ENCODE measurements at regions not wholly inside any gene's neighbourhood (a gene's known extent, or its start where the extent isn't known, plus 50 kb on each side); places are given as distances from the start of the nearest gene placed in this dataset.

DNA sequence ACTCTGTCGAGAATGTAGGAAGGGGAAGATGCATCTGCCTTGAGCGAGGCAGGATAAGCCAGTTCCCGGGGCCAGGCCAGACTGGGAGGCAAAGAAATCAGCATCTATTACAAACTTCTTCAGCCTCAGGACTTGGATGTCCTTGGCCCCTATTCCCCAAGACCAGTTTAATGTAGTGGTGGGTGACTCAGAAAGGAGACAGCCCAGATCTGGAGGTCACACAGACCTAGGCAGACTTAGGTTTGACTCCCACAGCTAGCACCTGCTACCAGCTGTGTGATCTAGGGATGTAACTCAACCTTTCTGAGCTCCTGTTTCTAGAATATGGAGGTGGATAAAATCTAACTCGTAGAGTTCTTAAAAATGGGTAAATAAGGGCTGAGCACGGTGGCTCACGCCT is 409.5 kb upstream of the PROK2 start:
- no peaks in the 10 kb centered on the region for H3K36me3 ChIP-seq
- ATAC-seq (no peak), DNase-seq (no peak)
- intact Hi-C loops (cut with DNase I) = no loop called here
- no peak overlapping the region for H3K27ac ChIP-seq
- 84% methylated on average over 6 of the region's 6 CpGs for WGBS (ENCODE audit: insufficient coverage, low coverage, low lambda C conversion rate, missing lambda C conversion rate)
- TF ChIP-seq POLR2A (IDR thresholded peaks at IDR 0.05) = no peak
- TF ChIP-seq, protein P1, sequence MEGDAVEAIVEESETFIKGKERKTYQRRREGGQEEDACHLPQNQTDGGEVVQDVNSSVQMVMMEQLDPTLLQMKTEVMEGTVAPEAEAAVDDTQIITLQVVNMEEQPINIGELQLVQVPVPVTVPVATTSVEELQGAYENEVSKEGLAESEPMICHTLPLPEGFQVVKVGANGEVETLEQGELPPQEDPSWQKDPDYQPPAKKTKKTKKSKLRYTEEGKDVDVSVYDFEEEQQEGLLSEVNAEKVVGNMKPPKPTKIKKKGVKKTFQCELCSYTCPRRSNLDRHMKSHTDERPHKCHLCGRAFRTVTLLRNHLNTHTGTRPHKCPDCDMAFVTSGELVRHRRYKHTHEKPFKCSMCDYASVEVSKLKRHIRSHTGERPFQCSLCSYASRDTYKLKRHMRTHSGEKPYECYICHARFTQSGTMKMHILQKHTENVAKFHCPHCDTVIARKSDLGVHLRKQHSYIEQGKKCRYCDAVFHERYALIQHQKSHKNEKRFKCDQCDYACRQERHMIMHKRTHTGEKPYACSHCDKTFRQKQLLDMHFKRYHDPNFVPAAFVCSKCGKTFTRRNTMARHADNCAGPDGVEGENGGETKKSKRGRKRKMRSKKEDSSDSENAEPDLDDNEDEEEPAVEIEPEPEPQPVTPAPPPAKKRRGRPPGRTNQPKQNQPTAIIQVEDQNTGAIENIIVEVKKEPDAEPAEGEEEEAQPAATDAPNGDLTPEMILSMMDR (IDR thresholded peaks at IDR 0.05) = no peak
- peaks cover 0 to 10% (median 5%) of the 10 kb centered on the region in 4 donors for H3K4me1 ChIP-seq
- H3K9me3 ChIP-seq = peaks cover 0 to under 1% (median 0%) of the 10 kb centered on the region in 4 donors
- no peaks in the 10 kb centered on the region for H3K27me3 ChIP-seq
- no peak overlapping the region for H3K4me3 ChIP-seq

DNA sequence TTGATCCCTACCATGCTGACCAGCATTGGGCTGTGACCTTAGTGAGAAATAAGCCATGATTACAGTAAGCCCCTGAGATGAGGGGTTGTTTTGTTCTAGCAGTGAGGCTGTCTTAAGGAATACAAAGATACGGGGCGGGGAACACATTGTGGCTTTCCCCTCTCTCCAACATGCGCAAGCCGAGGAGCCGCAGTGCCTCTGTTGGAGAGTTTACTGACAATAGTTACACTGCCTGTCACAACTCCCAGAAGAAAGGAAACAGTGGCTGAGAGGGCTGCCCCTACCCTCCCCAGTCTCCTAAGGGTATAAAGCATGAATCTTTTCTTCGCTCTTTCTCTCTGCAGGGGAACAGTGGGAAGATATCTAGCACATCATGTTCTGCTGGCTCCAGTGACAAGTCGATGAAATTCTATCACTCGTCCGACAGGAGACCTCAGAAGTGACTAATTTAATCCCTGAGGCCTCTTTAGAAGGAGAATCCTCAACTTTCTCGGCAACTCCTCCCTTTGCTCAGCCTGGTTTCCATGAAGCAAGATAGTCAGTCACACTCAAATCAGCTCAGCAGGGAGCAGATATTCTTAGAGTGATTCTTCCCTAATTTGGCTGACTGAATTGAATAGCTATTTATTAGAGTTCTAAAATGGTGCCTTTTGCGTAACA is 409.0 kb upstream of the PROK2 start:
- ATAC-seq (no peak), DNase-seq (no peak)
- Histone ChIP-seq H3K4me3 (no peak overlapping the region), H3K27ac (no peak overlapping the region), H3K36me3 (no peaks in the 10 kb centered on the region), H3K27me3 (no peaks in the 10 kb centered on the region), H3K4me1 (peaks cover 0 to 11% (median 5%) of the 10 kb centered on the region in 4 donors), H3K9me3 (no peaks in the 10 kb centered on the region)
- intact Hi-C loops (cut with DNase I) = no loop called here
- no peak for TF ChIP-seq POLR2A (IDR thresholded peaks at IDR 0.05)
- TF ChIP-seq, protein P1 (IDR thresholded peaks at IDR 0.05) = no peak
- 87% methylated on average over 5 of the region's 11 CpGs for WGBS (ENCODE audit: insufficient coverage, low coverage, low lambda C conversion rate, missing lambda C conversion rate)

DNA sequence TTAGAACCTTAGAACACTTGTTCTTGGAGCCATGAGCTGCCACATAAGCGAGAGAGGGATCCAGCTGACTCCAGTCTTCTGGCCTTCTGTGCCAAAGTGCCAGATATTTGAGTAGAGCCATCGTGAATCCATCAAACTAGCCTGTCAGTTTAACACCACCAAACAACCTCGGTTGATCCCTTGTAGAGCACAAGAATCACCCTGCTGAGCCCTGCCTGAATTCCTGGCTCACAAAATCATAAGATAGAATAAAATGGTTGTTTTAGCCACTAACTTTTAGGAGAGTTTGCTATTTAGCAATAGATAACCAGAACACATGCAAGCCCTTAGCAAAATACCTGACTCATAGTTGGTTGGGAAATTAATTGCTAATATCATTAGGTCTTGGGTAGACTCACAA is 407.6 kb upstream of the PROK2 start:
- intact Hi-C loops (cut with DNase I) = no loop called here
- no peaks in the 10 kb centered on the region for H3K36me3 ChIP-seq
- WGBS (ENCODE audit: insufficient coverage, low coverage, low lambda C conversion rate, missing lambda C conversion rate) = 100% methylated on average over 2 of the region's 3 CpGs
- no peak overlapping the region for H3K27ac ChIP-seq
- no peaks in the 10 kb centered on the region for H3K27me3 ChIP-seq
- no peak for DNase-seq
- peaks cover 0 to 11% (median 5%) of the 10 kb centered on the region in 4 donors for H3K4me1 ChIP-seq
- no peak for ATAC-seq
- no peak overlapping the region for H3K4me3 ChIP-seq
- TF ChIP-seq POLR2A (IDR thresholded peaks at IDR 0.05) = no peak
- TF ChIP-seq, protein P1 (IDR thresholded peaks at IDR 0.05) = no peak
- H3K9me3 ChIP-seq = no peaks in the 10 kb centered on the region

DNA sequence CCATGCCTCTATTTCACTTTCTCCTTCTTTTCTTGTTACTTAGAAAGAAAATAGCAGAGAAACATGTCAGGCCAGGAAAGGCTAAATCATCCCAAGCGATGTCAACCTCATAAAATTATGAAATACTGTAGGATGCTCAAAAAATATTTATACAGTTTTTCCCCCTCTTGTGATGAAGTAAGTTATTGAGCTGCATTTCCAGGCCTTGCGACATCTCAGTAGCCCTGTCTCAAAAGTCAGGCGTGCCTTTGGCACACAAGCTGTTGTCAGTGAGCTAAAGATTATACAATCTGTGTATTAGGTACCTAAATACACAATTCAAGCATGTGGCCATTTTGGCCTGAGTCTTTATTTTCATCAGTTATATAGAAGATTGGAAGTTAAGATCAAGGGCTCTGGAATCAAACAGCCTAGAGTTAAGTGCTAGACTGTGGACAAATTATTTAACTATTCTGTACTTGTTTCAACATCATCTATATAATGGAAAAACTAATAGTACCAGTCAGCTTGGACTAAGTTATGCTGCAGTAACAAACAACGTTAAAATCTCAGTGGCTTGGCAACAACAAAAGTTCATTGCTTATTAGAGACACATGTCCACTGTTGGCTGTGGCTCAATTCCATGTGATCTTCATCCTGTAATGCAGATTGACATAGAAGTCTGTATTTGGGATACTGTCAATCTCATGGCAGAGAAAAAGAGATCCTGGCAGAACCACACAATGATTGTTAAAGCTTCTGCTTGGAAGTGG is 406.4 kb upstream of the PROK2 start:
- WGBS (ENCODE audit: insufficient coverage, low coverage, low lambda C conversion rate, missing lambda C conversion rate) = 33% methylated on average over 4 of the region's 4 CpGs
- Histone ChIP-seq H3K27me3 (no peaks in the 10 kb centered on the region), H3K4me3 (no peak overlapping the region), H3K4me1 (peaks cover 0 to 21% (median 7%) of the 10 kb centered on the region in 4 donors), H3K27ac (no peak overlapping the region), H3K36me3 (no peaks in the 10 kb centered on the region), H3K9me3 (no peaks in the 10 kb centered on the region)
- intact Hi-C loops (cut with DNase I) = no loop called here
- TF ChIP-seq POLR2A (IDR thresholded peaks at IDR 0.05) = no peak
- TF ChIP-seq, protein P1 (IDR thresholded peaks at IDR 0.05) = no peak
- ATAC-seq (peak in 2 of 4 donors; percentile 24 to 31), DNase-seq (peak in 2 of 3 donors; percentile 45 to 56)

Data from right lobe of liver (tissue), 6 donors.